ENCODE measurements at regions not wholly inside any gene's neighbourhood (a gene's known extent, or its start where the extent isn't known, plus 50 kb on each side); places are given as distances from the start of the nearest gene placed in this dataset.

DNA sequence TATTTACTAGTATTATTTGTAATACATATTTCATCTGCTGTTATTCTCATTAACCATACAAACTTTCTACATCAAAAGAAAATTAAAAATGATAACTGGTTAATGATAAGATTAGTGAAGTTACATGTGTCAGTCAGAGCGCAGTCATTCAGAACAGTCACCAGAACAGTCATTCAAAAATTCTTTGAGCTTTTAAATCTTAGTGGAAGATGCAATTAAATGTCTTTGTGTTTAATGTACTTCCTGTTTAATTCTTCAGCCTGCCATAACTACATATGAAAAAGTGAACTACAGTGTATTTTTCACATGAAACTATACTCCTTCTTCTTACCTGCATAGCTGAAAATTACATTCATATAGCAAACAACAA is 179.7 kb upstream of the NDST4 start:
- no peaks in the 10 kb centered on the region for H3K27me3 Mint-ChIP-seq (ENCODE audit: low read depth in 3 of 3)
- H3K79me2 ChIP-seq (ENCODE audit: insufficient read depth, low read length) = no peaks in the 10 kb centered on the region
- no peaks in the 10 kb centered on the region for H3K36me3 ChIP-seq (replicated peaks in 1 of 2; ENCODE audit: control insufficient read depth in 1 of 2, insufficient read depth in 2 of 2, low read length in 2 of 2)
- H3K27me3 ChIP-seq (ENCODE audit: control insufficient read depth in 2 of 2, insufficient read depth in 2 of 2, low read length in 2 of 2) = no peaks in the 10 kb centered on the region
- no peak overlapping the region for H3K27ac ChIP-seq (ENCODE audit: low read depth in 1 of 2, low read length in 2 of 2)
- H3K9me3 Mint-ChIP-seq = peaks cover 0 to 7% (median 2%) of the 10 kb centered on the region in 7 donors
- H3K4me1 Mint-ChIP-seq = peaks cover 5% of the 10 kb centered on the region
- no peak overlapping the region for H3K4me2 ChIP-seq (replicated peaks; ENCODE audit: extremely low read depth, low read length, poor library complexity, severe bottlenecking)
- no peaks in the 10 kb centered on the region for H3K4me1 ChIP-seq (ENCODE audit: control insufficient read depth in 1 of 2, insufficient read depth in 2 of 2, low read length in 2 of 2)
- H3K4me3 Mint-ChIP-seq = no peak overlapping the region
- H3K4me3 ChIP-seq (replicated peaks in 1 of 3; ENCODE audit: low read depth in 2 of 3, low read length in 3 of 3) = no peak overlapping the region
- H2AFZ ChIP-seq (ENCODE audit: insufficient read depth, low read depth, low read length, poor library complexity, severe bottlenecking) = no peak overlapping the region
- no peak for TF ChIP-seq CTCF (IDR thresholded peaks at IDR 0.05)
- no peak for DNase-seq
- H3K9me3 ChIP-seq (replicated peaks in 1 of 2; ENCODE audit: control insufficient read depth in 1 of 2, insufficient read depth in 1 of 2, low read length in 2 of 2) = peaks cover 0 to 2% of the 10 kb centered on the region in 2 donors
- no peak overlapping the region for H3K27ac Mint-ChIP-seq
- H4K20me1 ChIP-seq (ENCODE audit: insufficient read depth, low read length) = no peaks in the 10 kb centered on the region
- intact Hi-C loops (cut with micrococcal nuclease) = no loop called here
- no CpG with 5 or more reads among the region's 1 CpG for WGBS (ENCODE audit: insufficient coverage)
- H3K9ac ChIP-seq (ENCODE audit: insufficient read depth, low read length, poor library complexity, severe bottlenecking) = no peak overlapping the region
- H3K36me3 Mint-ChIP-seq = no peaks in the 10 kb centered on the region

DNA sequence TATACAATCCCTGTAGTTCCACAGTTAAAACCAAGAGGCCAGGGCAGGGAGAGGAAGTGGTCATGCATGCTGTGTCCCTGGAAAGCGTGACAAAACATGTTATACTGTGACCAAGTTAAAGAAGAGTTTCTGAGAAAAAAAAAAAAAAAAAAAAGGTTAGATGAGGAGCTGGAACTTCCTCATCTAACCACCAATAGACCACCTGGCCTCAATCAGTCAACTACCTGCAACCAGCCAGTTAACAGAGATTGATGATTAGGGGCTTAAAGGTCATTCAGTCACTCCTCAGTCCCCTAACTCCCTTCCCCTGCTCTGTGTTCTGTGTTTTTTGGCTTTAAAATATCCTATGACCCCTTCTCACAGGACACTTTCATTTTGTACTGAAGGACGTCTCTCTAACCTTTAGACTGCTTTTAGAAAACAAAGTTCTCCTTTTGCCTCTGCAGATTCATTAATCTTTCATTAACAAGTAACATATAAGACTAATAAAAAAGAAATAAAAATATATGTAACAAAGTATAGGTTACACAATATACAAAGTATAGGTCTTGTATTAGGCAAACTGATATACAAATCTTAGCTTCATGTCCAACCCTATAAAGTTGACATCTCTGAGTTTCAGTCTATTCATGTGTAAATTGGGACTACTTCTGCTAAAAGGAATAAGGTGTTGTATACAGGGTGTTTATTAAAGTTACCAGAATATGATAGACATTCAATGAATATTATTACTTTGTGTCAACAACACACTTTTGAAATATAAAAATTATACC is 179.1 kb upstream of the NDST4 start:
- Histone ChIP-seq H3K27me3 (ENCODE audit: control insufficient read depth in 2 of 2, insufficient read depth in 2 of 2, low read length in 2 of 2) (no peaks in the 10 kb centered on the region), H4K20me1 (ENCODE audit: insufficient read depth, low read length) (no peaks in the 10 kb centered on the region), H3K9me3 (replicated peaks in 1 of 2; ENCODE audit: control insufficient read depth in 1 of 2, insufficient read depth in 1 of 2, low read length in 2 of 2) (peaks cover 0 to 2% of the 10 kb centered on the region in 2 donors), H2AFZ (ENCODE audit: insufficient read depth, low read depth, low read length, poor library complexity, severe bottlenecking) (no peak overlapping the region), H3K4me3 (replicated peaks in 1 of 3; ENCODE audit: low read depth in 2 of 3, low read length in 3 of 3) (no peak overlapping the region), H3K9ac (ENCODE audit: insufficient read depth, low read length, poor library complexity, severe bottlenecking) (no peak overlapping the region), H3K27ac (ENCODE audit: low read depth in 1 of 2, low read length in 2 of 2) (no peak overlapping the region), H3K36me3 (replicated peaks in 1 of 2; ENCODE audit: control insufficient read depth in 1 of 2, insufficient read depth in 2 of 2, low read length in 2 of 2) (no peaks in the 10 kb centered on the region), H3K4me2 (replicated peaks; ENCODE audit: extremely low read depth, low read length, poor library complexity, severe bottlenecking) (no peak overlapping the region), H3K79me2 (ENCODE audit: insufficient read depth, low read length) (no peaks in the 10 kb centered on the region), H3K4me1 (ENCODE audit: control insufficient read depth in 1 of 2, insufficient read depth in 2 of 2, low read length in 2 of 2) (no peaks in the 10 kb centered on the region)
- Mint-ChIP-seq H3K36me3 (no peaks in the 10 kb centered on the region), H3K4me3 (no peak overlapping the region), H3K4me1 (peaks cover 5% of the 10 kb centered on the region), H3K9me3 (peaks cover 0 to 7% (median 2%) of the 10 kb centered on the region in 7 donors), H3K27ac (no peak overlapping the region), H3K27me3 (ENCODE audit: low read depth in 3 of 3) (no peaks in the 10 kb centered on the region)
- intact Hi-C loops (cut with micrococcal nuclease) = no loop called here
- no CpG with 5 or more reads among the region's 2 CpGs for WGBS (ENCODE audit: insufficient coverage)
- no peak for DNase-seq
- TF ChIP-seq CTCF (IDR thresholded peaks at IDR 0.05) = no peak

All from CD14-positive monocyte (primary cell).